ENCODE measurements at regions not wholly inside any gene's neighbourhood (a gene's known extent, or its start where the extent isn't known, plus 50 kb on each side); places are given as distances from the start of the nearest gene placed in this dataset.

GRCh38 chr12:131552492-131552863, 158.4 kb upstream of the SFSWAP start:
- peaks cover 8% of the 10 kb centered on the region for H3K27me3 Mint-ChIP-seq (ENCODE audit: insufficient read depth, low read depth)
- Histone ChIP-seq H3K27me3 (no peaks in the 10 kb centered on the region), H3K9ac (no peak overlapping the region), H2AFZ (replicated peaks) (no peak overlapping the region), H3K9me3 (ENCODE audit: low read depth) (no peaks in the 10 kb centered on the region), H3F3A (ENCODE audit: low read depth) (peaks cover 4% of the 10 kb centered on the region), H4K20me1 (ENCODE audit: low read depth) (no peaks in the 10 kb centered on the region), H3K36me3 (no peaks in the 10 kb centered on the region), H3K4me2 (no peak overlapping the region), H3K4me3 (no peak overlapping the region), H3K4me1 (no peaks in the 10 kb centered on the region), H3K79me2 (ENCODE audit: low read depth) (no peaks in the 10 kb centered on the region), H3K27ac (no peak overlapping the region)
- peaks cover 7% of the 10 kb centered on the region for H3K4me1 Mint-ChIP-seq
- no peak overlapping the region for H3K4me3 Mint-ChIP-seq
- no peak overlapping the region for H3K27ac Mint-ChIP-seq
- no peaks in the 10 kb centered on the region for H3K36me3 Mint-ChIP-seq
- TF ChIP-seq CTCF (IDR thresholded peaks at IDR 0.05) (no peak), EZH2phosphoT487 (IDR thresholded peaks at IDR 0.05) (no peak), EZH2 (IDR thresholded peaks at IDR 0.05) (no peak)
- DNase-seq (ENCODE audit: low spot score): no peak
- no peaks in the 10 kb centered on the region for H3K9me3 Mint-ChIP-seq

GRCh38 chr12:131553096-131553777, 157.7 kb upstream of the SFSWAP start:
- Histone ChIP-seq H3K4me2 (no peak overlapping the region), H4K20me1 (ENCODE audit: low read depth) (no peaks in the 10 kb centered on the region), H3K4me3 (no peak overlapping the region), H3K4me1 (no peaks in the 10 kb centered on the region), H3F3A (ENCODE audit: low read depth) (no peaks in the 10 kb centered on the region), H3K9ac (no peak overlapping the region), H3K27me3 (no peaks in the 10 kb centered on the region), H3K79me2 (ENCODE audit: low read depth) (no peaks in the 10 kb centered on the region), H3K9me3 (ENCODE audit: low read depth) (no peaks in the 10 kb centered on the region), H3K27ac (no peak overlapping the region), H2AFZ (replicated peaks) (no peak overlapping the region), H3K36me3 (no peaks in the 10 kb centered on the region)
- Mint-ChIP-seq H3K36me3 (no peaks in the 10 kb centered on the region), H3K4me1 (peaks cover 7% of the 10 kb centered on the region), H3K4me3 (no peak overlapping the region), H3K27me3 (ENCODE audit: insufficient read depth, low read depth) (peaks cover 7% of the 10 kb centered on the region), H3K27ac (no peak overlapping the region), H3K9me3 (no peaks in the 10 kb centered on the region)
- TF ChIP-seq EZH2 (IDR thresholded peaks at IDR 0.05) (no peak), EZH2phosphoT487 (IDR thresholded peaks at IDR 0.05) (no peak), CTCF (IDR thresholded peaks at IDR 0.05) (no peak)
- DNase-seq (ENCODE audit: low spot score): no peak

GRCh38 chr12:131555197-131555846, 155.6 kb upstream of the SFSWAP start:
- Mint-ChIP-seq H3K27me3 (ENCODE audit: insufficient read depth, low read depth) (peaks cover 5% of the 10 kb centered on the region), H3K36me3 (no peaks in the 10 kb centered on the region), H3K4me1 (peaks cover 7% of the 10 kb centered on the region), H3K9me3 (no peaks in the 10 kb centered on the region), H3K27ac (no peak overlapping the region), H3K4me3 (no peak overlapping the region)
- no peaks in the 10 kb centered on the region for H3F3A ChIP-seq (ENCODE audit: low read depth)
- H4K20me1 ChIP-seq (ENCODE audit: low read depth): no peaks in the 10 kb centered on the region
- no peaks in the 10 kb centered on the region for H3K9me3 ChIP-seq (ENCODE audit: low read depth)
- no peak overlapping the region for H3K4me2 ChIP-seq
- no peak overlapping the region for H2AFZ ChIP-seq (replicated peaks)
- H3K79me2 ChIP-seq (ENCODE audit: low read depth): no peaks in the 10 kb centered on the region
- no peak overlapping the region for H3K27ac ChIP-seq
- H3K27me3 ChIP-seq: no peaks in the 10 kb centered on the region
- H3K9ac ChIP-seq: no peak overlapping the region
- H3K4me3 ChIP-seq: no peak overlapping the region
- TF ChIP-seq CTCF (IDR thresholded peaks at IDR 0.05) (no peak), EZH2phosphoT487 (IDR thresholded peaks at IDR 0.05) (no peak), EZH2 (IDR thresholded peaks at IDR 0.05) (no peak)
- no peaks in the 10 kb centered on the region for H3K4me1 ChIP-seq
- no peaks in the 10 kb centered on the region for H3K36me3 ChIP-seq
- DNase-seq (ENCODE audit: low spot score): no peak
